ENCODE measurements at regions not wholly inside any gene's neighbourhood (a gene's known extent, or its start where the extent isn't known, plus 50 kb on each side); places are given as distances from the start of the nearest gene placed in this dataset.

DNA sequence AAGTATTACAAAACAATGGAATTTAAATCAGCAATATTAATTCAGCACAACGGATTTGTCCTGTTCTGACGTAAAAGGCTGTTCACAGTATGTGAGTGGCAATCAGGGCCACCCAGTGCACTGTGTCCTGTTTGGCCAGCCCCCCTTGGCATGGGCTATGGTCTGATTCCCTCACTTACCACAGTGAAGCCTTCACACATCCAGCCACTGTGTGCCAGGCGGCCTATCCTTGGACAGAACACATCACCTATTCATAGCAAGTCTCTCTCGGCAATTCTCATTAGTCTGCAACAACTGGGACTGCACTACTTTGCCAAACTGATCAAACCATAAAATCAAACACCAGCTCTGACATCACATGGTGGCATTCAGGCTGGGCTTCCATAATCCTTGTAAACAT is 221.5 kb upstream of the TSHZ3 start:
- H2BK12ac ChIP-seq (ENCODE audit: low read length), result no peak overlapping the region
- no peak overlapping the region for H3K4me2 ChIP-seq (ENCODE audit: insufficient read depth, low read length, poor library complexity, severe bottlenecking)
- no peak overlapping the region for H3K18ac ChIP-seq (ENCODE audit: low read length)
- H3K36me3 ChIP-seq (replicated peaks in 1 of 2; ENCODE audit: control insufficient read depth in 2 of 2, insufficient read depth in 2 of 2, low read length in 2 of 2), result no peaks in the 10 kb centered on the region
- H3K4me1 ChIP-seq (ENCODE audit: control insufficient read depth in 2 of 2, insufficient read depth in 1 of 2, low read depth in 1 of 2, low read length in 2 of 2), result peaks cover 0 to 6% of the 10 kb centered on the region in 2 donors
- no peak overlapping the region for H3K4ac ChIP-seq (ENCODE audit: low read length)
- no peak overlapping the region for H3K4me3 ChIP-seq (ENCODE audit: low read length in 2 of 2)
- no peak overlapping the region for H2AFZ ChIP-seq (ENCODE audit: low read length)
- no peak overlapping the region for H2BK15ac ChIP-seq (ENCODE audit: low read length)
- WGBS, 2 donors (ENCODE audit: extremely low coverage in 2 of 2, insufficient read length in 2 of 2, insufficient replicate concordance in 1 of 2), result no CpG with 5 or more reads among the region's 4 CpGs
- no peak overlapping the region for H3K27ac ChIP-seq (replicated peaks; ENCODE audit: low read length)
- no peaks in the 10 kb centered on the region for H3K9me3 ChIP-seq (replicated peaks in 1 of 2; ENCODE audit: control insufficient read depth in 2 of 2, insufficient read depth in 1 of 2, low read depth in 1 of 2, low read length in 2 of 2)
- H2BK5ac ChIP-seq (ENCODE audit: low read length), result no peak overlapping the region
- H3K14ac ChIP-seq (ENCODE audit: low read length), result no peak overlapping the region
- H4K91ac ChIP-seq (ENCODE audit: low read depth, low read length, poor library complexity), result no peak overlapping the region
- H3K23ac ChIP-seq (ENCODE audit: low read depth, low read length, poor library complexity), result no peak overlapping the region
- no peak overlapping the region for H2AK5ac ChIP-seq (ENCODE audit: low read depth, low read length)
- no peak overlapping the region for H4K8ac ChIP-seq (ENCODE audit: low read depth, low read length)
- H3K9ac ChIP-seq (ENCODE audit: low read depth, low read length, poor library complexity), result no peak overlapping the region
- no peak overlapping the region for H2BK120ac ChIP-seq (ENCODE audit: low read depth, low read length)
- no peak for DNase-seq (ENCODE audit: low spot score)
- no peaks in the 10 kb centered on the region for H3K79me1 ChIP-seq (ENCODE audit: low read depth, low read length)
- peaks cover 0 to 4% (median 0%) of the 10 kb centered on the region in 3 experiments for H3K27me3 ChIP-seq (ENCODE audit: control insufficient read depth in 3 of 3, insufficient read depth in 3 of 3, low read depth in 1 of 3, low read length in 3 of 3)

DNA sequence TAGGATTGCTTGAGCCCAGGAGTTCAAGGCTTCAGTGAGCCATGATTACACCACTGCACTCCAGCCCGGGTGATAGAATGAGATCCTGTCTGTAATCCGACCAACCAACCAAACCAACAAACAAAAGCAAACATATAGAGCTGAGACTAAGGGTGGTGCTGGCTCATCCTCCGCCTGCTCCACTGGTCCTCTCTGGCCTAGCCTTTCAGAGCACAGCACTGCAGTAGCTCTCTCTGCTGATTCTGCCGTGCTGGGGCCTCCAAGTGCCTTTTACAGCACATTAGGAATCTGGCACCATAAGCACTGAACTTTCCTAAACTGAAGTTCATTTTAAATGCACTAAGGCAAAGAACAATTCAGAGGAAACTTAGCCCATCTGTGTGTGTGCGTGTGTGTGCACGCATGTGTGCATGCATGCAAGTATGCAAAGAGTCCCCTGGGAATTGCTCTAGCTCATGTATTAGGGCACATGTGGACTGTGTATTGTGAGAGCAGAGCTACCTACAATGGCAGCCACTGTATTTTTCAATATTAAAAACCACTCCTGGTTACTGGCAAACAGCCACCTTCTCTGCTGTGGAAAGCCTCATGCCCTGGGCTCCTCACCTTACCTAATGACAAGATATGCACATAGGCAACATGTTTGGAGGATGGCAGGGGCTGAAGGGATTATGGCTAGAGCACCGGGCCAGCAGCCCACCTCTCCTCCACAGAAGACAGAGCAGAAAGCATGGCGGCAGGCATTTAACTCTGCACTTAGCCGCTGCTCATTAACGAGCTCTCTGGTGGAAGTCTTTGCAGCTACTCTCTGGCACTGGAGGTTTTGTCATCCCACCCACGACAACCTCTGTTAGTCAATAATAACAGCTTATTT is 223.1 kb upstream of the TSHZ3 start:
- Histone ChIP-seq H2AK5ac (ENCODE audit: low read depth, low read length) (no peak overlapping the region), H2BK15ac (ENCODE audit: low read length) (peak overlapping the region; percentile 75), H4K8ac (ENCODE audit: low read depth, low read length) (no peak overlapping the region), H3K27me3 (ENCODE audit: control insufficient read depth in 3 of 3, insufficient read depth in 3 of 3, low read depth in 1 of 3, low read length in 3 of 3) (peaks cover 0 to 7% (median 0%) of the 10 kb centered on the region in 3 experiments), H2BK12ac (ENCODE audit: low read length) (no peak overlapping the region), H3K79me1 (ENCODE audit: low read depth, low read length) (no peaks in the 10 kb centered on the region), H2BK120ac (ENCODE audit: low read depth, low read length) (no peak overlapping the region), H3K4me3 (ENCODE audit: low read length in 2 of 2) (no peak overlapping the region), H3K36me3 (replicated peaks in 1 of 2; ENCODE audit: control insufficient read depth in 2 of 2, insufficient read depth in 2 of 2, low read length in 2 of 2) (no peaks in the 10 kb centered on the region), H4K91ac (ENCODE audit: low read depth, low read length, poor library complexity) (no peak overlapping the region), H3K4me1 (ENCODE audit: control insufficient read depth in 2 of 2, insufficient read depth in 1 of 2, low read depth in 1 of 2, low read length in 2 of 2) (peaks cover 0 to 6% of the 10 kb centered on the region in 2 donors), H2AFZ (ENCODE audit: low read length) (no peak overlapping the region), H3K4me2 (ENCODE audit: insufficient read depth, low read length, poor library complexity, severe bottlenecking) (no peak overlapping the region), H3K18ac (ENCODE audit: low read length) (peak overlapping the region; percentile 3), H3K4ac (ENCODE audit: low read length) (no peak overlapping the region), H2BK5ac (ENCODE audit: low read length) (no peak overlapping the region), H3K14ac (ENCODE audit: low read length) (no peak overlapping the region), H3K9ac (ENCODE audit: low read depth, low read length, poor library complexity) (no peak overlapping the region), H3K23ac (ENCODE audit: low read depth, low read length, poor library complexity) (no peak overlapping the region), H3K27ac (replicated peaks; ENCODE audit: low read length) (no peak overlapping the region), H3K9me3 (replicated peaks in 1 of 2; ENCODE audit: control insufficient read depth in 2 of 2, insufficient read depth in 1 of 2, low read depth in 1 of 2, low read length in 2 of 2) (no peaks in the 10 kb centered on the region)
- DNase-seq (ENCODE audit: low spot score), result no peak
- WGBS, 2 donors (ENCODE audit: extremely low coverage in 2 of 2, insufficient read length in 2 of 2, insufficient replicate concordance in 1 of 2), result no CpG with 5 or more reads among the region's 11 CpGs

DNA sequence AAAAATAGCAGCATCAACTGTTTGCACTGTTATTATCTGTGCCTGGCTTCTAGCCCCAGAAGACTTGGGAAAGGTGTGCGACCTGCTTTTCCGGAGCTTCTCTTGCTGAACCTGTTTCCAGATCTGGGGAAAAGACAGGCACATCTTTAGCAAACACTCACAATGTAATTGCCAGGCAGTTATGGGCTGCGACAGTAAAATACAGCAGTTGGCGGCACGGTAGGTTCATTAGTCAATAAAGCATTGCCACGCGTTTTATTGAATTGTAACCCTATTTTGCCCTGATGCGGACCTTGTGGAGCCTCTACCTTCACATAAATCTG is 223.7 kb upstream of the TSHZ3 start:
- DNase-seq (ENCODE audit: low spot score), result no peak
- Histone ChIP-seq H3K14ac (ENCODE audit: low read length) (no peak overlapping the region), H3K27me3 (ENCODE audit: control insufficient read depth in 3 of 3, insufficient read depth in 3 of 3, low read depth in 1 of 3, low read length in 3 of 3) (peaks cover 0 to 7% (median 0%) of the 10 kb centered on the region in 3 experiments), H2BK5ac (ENCODE audit: low read length) (no peak overlapping the region), H3K4me1 (ENCODE audit: control insufficient read depth in 2 of 2, insufficient read depth in 1 of 2, low read depth in 1 of 2, low read length in 2 of 2) (peaks cover 0 to 6% of the 10 kb centered on the region in 2 donors), H3K79me1 (ENCODE audit: low read depth, low read length) (no peaks in the 10 kb centered on the region), H3K4me3 (ENCODE audit: low read length in 2 of 2) (no peak overlapping the region), H4K8ac (ENCODE audit: low read depth, low read length) (no peak overlapping the region), H2BK12ac (ENCODE audit: low read length) (no peak overlapping the region), H3K27ac (replicated peaks; ENCODE audit: low read length) (no peak overlapping the region), H3K23ac (ENCODE audit: low read depth, low read length, poor library complexity) (no peak overlapping the region), H3K36me3 (replicated peaks in 1 of 2; ENCODE audit: control insufficient read depth in 2 of 2, insufficient read depth in 2 of 2, low read length in 2 of 2) (no peaks in the 10 kb centered on the region), H2AK5ac (ENCODE audit: low read depth, low read length) (no peak overlapping the region), H3K18ac (ENCODE audit: low read length) (no peak overlapping the region), H3K9ac (ENCODE audit: low read depth, low read length, poor library complexity) (no peak overlapping the region), H2BK15ac (ENCODE audit: low read length) (no peak overlapping the region), H3K4me2 (ENCODE audit: insufficient read depth, low read length, poor library complexity, severe bottlenecking) (no peak overlapping the region), H3K4ac (ENCODE audit: low read length) (no peak overlapping the region), H4K91ac (ENCODE audit: low read depth, low read length, poor library complexity) (no peak overlapping the region), H2AFZ (ENCODE audit: low read length) (no peak overlapping the region), H2BK120ac (ENCODE audit: low read depth, low read length) (no peak overlapping the region), H3K9me3 (replicated peaks in 1 of 2; ENCODE audit: control insufficient read depth in 2 of 2, insufficient read depth in 1 of 2, low read depth in 1 of 2, low read length in 2 of 2) (no peaks in the 10 kb centered on the region)
- WGBS, 2 donors (ENCODE audit: extremely low coverage in 2 of 2, insufficient read length in 2 of 2, insufficient replicate concordance in 1 of 2), result no CpG with 5 or more reads among the region's 8 CpGs

DNA sequence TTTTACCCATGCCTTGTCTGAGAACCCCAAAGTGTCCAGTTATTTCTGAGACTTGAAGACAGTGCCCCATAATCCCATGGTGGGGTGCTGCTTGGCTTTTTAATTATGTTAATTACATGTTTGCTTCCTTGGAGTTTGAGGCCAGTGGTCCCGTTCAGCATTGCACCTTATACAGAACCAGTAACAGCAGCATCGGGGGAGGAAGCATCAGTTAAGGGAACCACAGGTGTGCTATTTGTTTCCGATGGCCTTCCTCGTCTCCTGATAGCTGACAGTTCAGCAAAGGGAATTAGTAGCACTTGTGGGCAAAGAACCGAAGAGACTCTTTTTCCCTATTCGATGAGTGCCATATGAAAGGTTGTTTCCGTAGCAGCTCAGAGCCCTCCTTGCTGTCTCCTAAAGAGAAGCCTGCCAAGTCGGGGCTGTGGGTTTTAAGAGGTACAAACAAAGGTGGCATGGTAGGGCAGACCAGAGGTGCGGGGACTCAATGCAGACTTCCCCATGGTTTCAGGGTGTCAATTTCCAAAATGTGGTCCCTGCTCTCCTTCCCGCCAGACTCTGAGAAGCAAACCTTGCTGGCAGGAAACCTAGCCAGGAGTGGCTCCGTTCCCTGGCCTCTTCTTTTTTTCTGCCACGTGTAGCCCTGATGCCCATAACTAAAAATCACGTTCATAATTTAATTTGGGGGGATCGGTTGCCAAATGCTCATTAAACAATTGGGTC is 225.2 kb upstream of the TSHZ3 start:
- no peak overlapping the region for H2BK12ac ChIP-seq (ENCODE audit: low read length)
- no peak overlapping the region for H3K4ac ChIP-seq (ENCODE audit: low read length)
- H3K4me1 ChIP-seq (ENCODE audit: control insufficient read depth in 2 of 2, insufficient read depth in 1 of 2, low read depth in 1 of 2, low read length in 2 of 2), result peaks cover 0 to 6% of the 10 kb centered on the region in 2 donors
- H2AFZ ChIP-seq (ENCODE audit: low read length), result no peak overlapping the region
- no peak overlapping the region for H2BK15ac ChIP-seq (ENCODE audit: low read length)
- H3K14ac ChIP-seq (ENCODE audit: low read length), result no peak overlapping the region
- H3K18ac ChIP-seq (ENCODE audit: low read length), result no peak overlapping the region
- WGBS, 2 donors (ENCODE audit: extremely low coverage in 2 of 2, insufficient read length in 2 of 2, insufficient replicate concordance in 1 of 2), result no CpG with 5 or more reads among the region's 14 CpGs
- no peak overlapping the region for H4K8ac ChIP-seq (ENCODE audit: low read depth, low read length)
- H3K27ac ChIP-seq (replicated peaks; ENCODE audit: low read length), result no peak overlapping the region
- H3K9ac ChIP-seq (ENCODE audit: low read depth, low read length, poor library complexity), result no peak overlapping the region
- H2BK5ac ChIP-seq (ENCODE audit: low read length), result no peak overlapping the region
- H3K36me3 ChIP-seq (replicated peaks in 1 of 2; ENCODE audit: control insufficient read depth in 2 of 2, insufficient read depth in 2 of 2, low read length in 2 of 2), result no peaks in the 10 kb centered on the region
- H3K9me3 ChIP-seq (replicated peaks in 1 of 2; ENCODE audit: control insufficient read depth in 2 of 2, insufficient read depth in 1 of 2, low read depth in 1 of 2, low read length in 2 of 2), result no peaks in the 10 kb centered on the region
- no peak overlapping the region for H2BK120ac ChIP-seq (ENCODE audit: low read depth, low read length)
- H3K79me1 ChIP-seq (ENCODE audit: low read depth, low read length), result no peaks in the 10 kb centered on the region
- no peak overlapping the region for H3K4me3 ChIP-seq (ENCODE audit: low read length in 2 of 2)
- no peak overlapping the region for H2AK5ac ChIP-seq (ENCODE audit: low read depth, low read length)
- peaks cover 0 to 7% (median 0%) of the 10 kb centered on the region in 3 experiments for H3K27me3 ChIP-seq (ENCODE audit: control insufficient read depth in 3 of 3, insufficient read depth in 3 of 3, low read depth in 1 of 3, low read length in 3 of 3)
- H4K91ac ChIP-seq (ENCODE audit: low read depth, low read length, poor library complexity), result no peak overlapping the region
- no peak overlapping the region for H3K4me2 ChIP-seq (ENCODE audit: insufficient read depth, low read length, poor library complexity, severe bottlenecking)
- no peak for DNase-seq (ENCODE audit: low spot score)
- H3K23ac ChIP-seq (ENCODE audit: low read depth, low read length, poor library complexity), result no peak overlapping the region

Measured in neuronal stem cell (in vitro differentiated cells).